HG02938 (cell line): ENCODE measurements at regions not wholly inside any gene's neighbourhood (a gene's known extent, or its start where the extent isn't known, plus 50 kb on each side); places are given as distances from the start of the nearest gene placed in this dataset.

Source experiments
- ATAC-seq: cut with Tn5 transposase; IDR thresholded peaks from one replicate; pipeline ENCODE4 v1.9.1; 2021; ENCODE audit warnings: mild to moderate bottlenecking, moderate library complexity; ENCODE audit not compliant: unreplicated experiment

- ATAC-seq = no peak
Measured at GRCh38 chr21:16011719-16012118, 281.9 kb downstream of the USP25 start.

- ATAC-seq = no peak
Measured at GRCh38 chr21:16013570-16013969, 283.8 kb downstream of the USP25 start.

GRCh38 chr21:16020878-16021277, 291.1 kb downstream of the USP25 start:
- ATAC-seq = no peak

GRCh38 chr21:16022116-16022515, 292.3 kb downstream of the USP25 start:
- no peak for ATAC-seq

DNA sequence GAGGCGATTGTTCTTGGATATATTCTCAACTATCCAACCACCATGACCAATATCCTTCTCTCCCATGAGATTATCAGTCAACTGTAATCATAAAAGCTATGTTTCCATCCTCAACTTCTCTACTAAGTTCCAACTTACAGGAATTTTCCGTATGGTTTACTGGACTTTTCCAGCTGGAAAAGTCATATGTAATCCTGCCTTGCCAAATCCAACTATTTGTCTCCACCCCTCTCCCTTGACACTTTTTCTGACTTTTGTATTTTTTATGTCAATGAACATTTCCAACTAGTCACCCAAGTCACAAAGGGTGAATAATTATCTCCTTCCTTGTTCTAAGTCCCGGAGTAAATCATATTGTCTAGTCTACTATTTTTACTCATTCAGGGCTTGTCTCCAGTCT, 293.1 kb downstream of the USP25 start:
- ATAC-seq = no peak

- ATAC-seq = no peak
Measured at GRCh38 chr21:16028142-16028541, 298.4 kb downstream of the USP25 start.

GRCh38 chr21:16028941-16029464, 299.2 kb downstream of the USP25 start:
- no peak for ATAC-seq

GRCh38 chr21:16033193-16033592, 303.4 kb downstream of the USP25 start:
- no peak for ATAC-seq

DNA sequence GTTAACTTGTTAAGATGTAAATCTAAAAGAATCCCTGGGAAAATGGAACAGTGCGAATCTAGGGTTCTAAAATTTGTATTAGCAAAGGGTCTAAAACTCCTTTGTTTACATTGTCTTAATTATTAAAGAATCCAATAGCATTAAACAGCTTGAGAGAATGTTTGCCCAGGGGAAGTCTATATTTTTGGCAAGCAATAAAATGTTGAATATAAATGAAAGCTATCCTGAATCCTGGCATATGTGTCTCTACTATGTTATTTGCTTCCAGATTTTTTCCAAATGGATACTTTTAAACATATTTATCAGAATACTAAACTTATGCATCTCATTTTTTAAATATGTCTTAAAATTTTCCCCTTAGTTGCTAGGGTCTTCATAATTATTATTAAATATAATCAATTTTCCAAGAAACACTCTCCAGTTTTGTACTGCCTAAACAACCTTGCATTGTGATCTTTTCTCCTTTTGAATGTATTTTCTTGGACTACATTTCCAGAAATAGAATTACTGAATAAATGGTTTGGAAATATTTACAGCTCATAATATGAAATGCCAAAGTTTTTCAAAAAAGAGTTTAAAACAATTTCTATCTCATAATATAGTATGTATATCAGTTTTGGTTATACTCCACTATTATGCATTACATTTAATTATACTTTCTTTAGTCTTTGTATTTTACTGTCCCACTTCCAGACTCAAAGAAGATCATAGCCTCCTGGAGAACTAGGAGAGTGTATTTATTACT, 304.8 kb downstream of the USP25 start:
- ATAC-seq = no peak

- no peak for ATAC-seq
Measured at GRCh38 chr21:16037421-16037955, 307.7 kb downstream of the USP25 start.

DNA sequence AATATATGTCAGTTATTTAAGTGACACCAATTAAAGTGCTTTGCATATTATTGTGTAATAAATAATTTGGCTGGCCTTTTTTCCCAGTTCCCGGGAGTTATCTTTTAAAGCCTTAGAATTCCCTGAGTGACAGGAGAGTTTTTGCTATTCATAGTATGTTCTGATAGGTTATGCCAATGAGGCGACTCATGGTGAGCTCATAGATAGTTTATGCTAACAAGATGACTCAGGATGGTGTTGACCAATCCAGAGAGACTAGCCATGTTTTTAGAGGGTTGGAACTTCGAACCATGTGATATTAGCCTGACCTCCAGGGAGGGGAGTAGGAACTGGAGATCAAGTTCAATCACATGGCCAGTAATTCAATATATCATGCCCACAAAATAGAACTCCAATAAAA, 310.8 kb downstream of the USP25 start:
- ATAC-seq = no peak

DNA sequence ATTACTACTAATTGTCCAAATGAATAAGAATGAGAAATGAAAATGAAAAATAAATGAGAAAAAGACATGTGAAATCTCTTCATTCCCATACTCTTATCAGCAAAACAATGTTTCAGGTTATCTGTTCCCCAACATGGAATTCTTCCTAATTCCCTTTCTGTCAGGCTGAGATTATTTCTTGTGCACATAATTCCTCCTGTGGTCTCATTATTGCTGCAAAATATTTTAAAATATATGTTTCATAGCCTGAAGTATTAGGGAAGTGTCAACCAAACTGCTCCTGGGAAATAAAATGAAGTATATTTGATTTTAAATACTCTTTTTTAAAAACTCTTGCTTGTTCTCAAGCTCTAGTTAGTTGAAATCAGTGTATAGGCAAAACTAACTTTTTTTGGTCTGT, 314.9 kb downstream of the USP25 start:
- no peak for ATAC-seq

- no peak for ATAC-seq
Measured at GRCh38 chr21:16046656-16047330, 317.0 kb downstream of the USP25 start.

- no peak for ATAC-seq
Measured at GRCh38 chr21:16047904-16048303, 318.1 kb downstream of the USP25 start.

GRCh38 chr21:16055014-16055413, 325.2 kb downstream of the USP25 start:
- no peak for ATAC-seq

GRCh38 chr21:16058896-16059295, 329.1 kb downstream of the USP25 start:
- no peak for ATAC-seq

DNA sequence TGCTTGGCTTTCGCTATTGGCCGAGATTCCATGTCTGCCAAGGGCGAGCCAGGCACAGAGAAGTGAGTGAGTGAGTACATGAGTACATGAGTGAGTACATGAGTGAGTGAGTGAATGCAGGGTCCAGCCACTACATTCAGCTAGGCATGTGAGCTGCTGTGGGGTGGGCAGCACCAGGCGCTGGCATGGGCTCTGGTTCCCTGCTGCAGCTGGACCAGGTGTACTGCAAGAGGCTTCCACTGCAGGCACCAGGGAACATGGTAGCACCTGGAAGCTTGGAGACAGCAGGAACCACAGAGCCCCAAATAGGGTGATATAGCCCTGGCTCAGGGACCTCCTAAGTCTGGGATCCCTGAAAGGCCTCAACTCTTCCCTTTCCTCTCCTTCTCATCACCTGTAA, 330.2 kb downstream of the USP25 start:
- no peak for ATAC-seq

- no peak for ATAC-seq
Measured at GRCh38 chr21:16061194-16061593, 331.4 kb downstream of the USP25 start.

GRCh38 chr21:16069178-16070112, 339.7 kb downstream of the USP25 start:
- no peak for ATAC-seq

DNA sequence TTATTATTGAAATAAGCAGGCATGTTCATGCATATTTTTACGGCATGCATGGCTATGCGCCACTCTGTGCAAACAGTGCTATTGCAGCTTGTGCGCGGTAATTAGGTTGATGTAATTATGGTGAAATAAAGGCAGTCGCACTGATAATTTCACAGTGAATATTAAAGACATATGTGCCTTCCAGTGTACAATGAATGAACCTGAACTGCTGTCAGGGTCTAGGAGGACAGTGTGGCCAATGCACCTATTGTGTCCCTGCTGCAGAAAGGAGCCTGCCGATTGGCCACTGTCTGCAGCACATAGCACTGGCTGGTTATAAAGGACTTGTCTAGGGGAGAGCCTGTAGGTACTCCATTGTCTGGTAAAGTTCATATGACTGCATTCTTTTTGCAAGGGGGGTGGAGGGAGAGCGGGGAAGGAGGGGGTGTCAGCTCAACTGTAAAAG, 340.4 kb downstream of the USP25 start:
- ATAC-seq = no peak

GRCh38 chr21:16071092-16071491, 341.3 kb downstream of the USP25 start:
- no peak for ATAC-seq
